Naive B cell (primary cell): ENCODE measurements at regions not wholly inside any gene's neighbourhood (a gene's known extent, or its start where the extent isn't known, plus 50 kb on each side); places are given as distances from the start of the nearest gene placed in this dataset.
"Not testable (repeated sequence)": the region's sequence is repeated elsewhere in the genome, so short reads cannot be mapped to it uniquely, and the experiment has no call there.

Experiments
- ATAC-seq, 2 donors: fragments of 150-1000 bp; cut with Tn5 transposase; 2 replicates each; pipeline ENCODE4 v1.10.0; 2021; ENCODE audit warnings: low read depth in 2 of 2, mild to moderate bottlenecking in 2 of 2, moderate library complexity in 2 of 2
- DNase-seq: peaks from one replicate; pipeline ENCODE4 v3.0.0; 2022
- H3K27ac Mint-ChIP-seq, 6 donors: one replicate each; pipeline ENCODE4 v1.8.0; 2020 to 2022; ENCODE audit warnings: mild to moderate bottlenecking in 6 of 6, mixed read lengths in 6 of 6, moderate library complexity in 5 of 6, inconsistent platforms in 2 of 6
- H3K27me3 Mint-ChIP-seq, 3 donors: one replicate each; pipeline ENCODE4 v1.8.0; 2021 to 2022; ENCODE audit warnings: mixed read lengths in 3 of 3, mild to moderate bottlenecking in 1 of 3
- H3K36me3 Mint-ChIP-seq, 2 donors: one replicate each; pipeline ENCODE4 v1.8.0; 2020 to 2022; ENCODE audit warnings: mixed read lengths in 2 of 2, inconsistent platforms in 1 of 2, mild to moderate bottlenecking in 1 of 2
- H3K4me1 Mint-ChIP-seq, 3 donors: one replicate each; pipeline ENCODE4 v1.8.0; 2020 to 2022; ENCODE audit warnings: mixed read lengths in 3 of 3, inconsistent platforms in 1 of 3, mild to moderate bottlenecking in 1 of 3, moderate library complexity in 1 of 3
- H3K4me3 Mint-ChIP-seq, 8 donors: one replicate each; pipeline ENCODE4 v1.8.0; 2020 to 2022; ENCODE audit warnings: mild to moderate bottlenecking in 8 of 8, mixed read lengths in 8 of 8, moderate library complexity in 8 of 8, inconsistent platforms in 2 of 8
- H3K9me3 Mint-ChIP-seq, 7 donors: one replicate each; pipeline ENCODE4 v1.8.0; 2020 to 2022; ENCODE audit warnings: mixed read lengths in 7 of 7, mild to moderate bottlenecking in 5 of 7, inconsistent platforms in 2 of 7, moderate library complexity in 1 of 7

GRCh38 chr17:20731131-20731530 is 151.6 kb downstream of the CDRT15L2 start:
- not testable (repeated sequence) for H3K36me3 Mint-ChIP-seq, H3K27me3 Mint-ChIP-seq, ATAC-seq, H3K9me3 Mint-ChIP-seq, H3K4me3 Mint-ChIP-seq, DNase-seq
- peaks cover 0 to 19% (median 17%) of the 10 kb centered on the region in 3 donors for H3K4me1 Mint-ChIP-seq
- peak overlapping the region in 1 of 6 donors; percentile 24 for H3K27ac Mint-ChIP-seq

- no peak for DNase-seq
- Mint-ChIP-seq H3K27me3 (peaks cover 4 to 9% (median 6%) of the 10 kb centered on the region in 3 donors), H3K27ac (no peak overlapping the region), H3K4me3 (no peak overlapping the region), H3K4me1 (peaks cover 0 to 9% (median under 1%) of the 10 kb centered on the region in 3 donors), H3K9me3 (no peaks in the 10 kb centered on the region), H3K36me3 (peaks cover 0 to 13% of the 10 kb centered on the region in 2 donors)
- ATAC-seq = no peak
These were observed 154.4 kb downstream of the CDRT15L2 start for GRCh38 chr17:20733923-20734322.

DNA sequence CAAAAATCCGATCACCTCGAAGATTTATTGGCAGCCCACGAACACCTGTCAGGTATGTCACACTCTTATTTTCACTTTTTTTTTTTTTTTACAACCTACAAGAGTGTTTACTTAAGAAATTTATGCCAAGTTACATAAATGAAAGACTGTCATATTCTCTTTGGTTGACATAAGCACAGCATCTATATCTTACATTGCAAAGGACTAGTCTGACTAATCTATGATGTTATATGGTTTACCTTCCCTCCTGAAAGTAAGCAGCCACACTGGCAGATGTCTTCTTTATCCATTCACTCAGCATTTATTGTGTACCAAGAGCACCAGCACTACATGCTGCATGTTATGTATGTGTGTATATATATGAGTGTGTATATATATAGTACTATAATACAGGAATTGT is 156.3 kb downstream of the CDRT15L2 start:
- Mint-ChIP-seq H3K9me3 (no peaks in the 10 kb centered on the region), H3K36me3 (peaks cover 0 to 13% of the 10 kb centered on the region in 2 donors), H3K4me3 (no peak overlapping the region), H3K27me3 (peaks cover 4 to 9% (median 6%) of the 10 kb centered on the region in 3 donors), H3K4me1 (peaks cover 0 to 9% (median 0%) of the 10 kb centered on the region in 3 donors), H3K27ac (no peak overlapping the region)
- ATAC-seq (no peak), DNase-seq (no peak)

- H3K4me1 Mint-ChIP-seq, H3K4me3 Mint-ChIP-seq, H3K9me3 Mint-ChIP-seq, H3K27ac Mint-ChIP-seq, ATAC-seq, H3K27me3 Mint-ChIP-seq, DNase-seq: not testable (repeated sequence)
- H3K36me3 Mint-ChIP-seq = peaks cover 0 to 13% of the 10 kb centered on the region in 2 donors
These were observed 158.1 kb downstream of the CDRT15L2 start for GRCh38 chr17:20737636-20738035.

DNA sequence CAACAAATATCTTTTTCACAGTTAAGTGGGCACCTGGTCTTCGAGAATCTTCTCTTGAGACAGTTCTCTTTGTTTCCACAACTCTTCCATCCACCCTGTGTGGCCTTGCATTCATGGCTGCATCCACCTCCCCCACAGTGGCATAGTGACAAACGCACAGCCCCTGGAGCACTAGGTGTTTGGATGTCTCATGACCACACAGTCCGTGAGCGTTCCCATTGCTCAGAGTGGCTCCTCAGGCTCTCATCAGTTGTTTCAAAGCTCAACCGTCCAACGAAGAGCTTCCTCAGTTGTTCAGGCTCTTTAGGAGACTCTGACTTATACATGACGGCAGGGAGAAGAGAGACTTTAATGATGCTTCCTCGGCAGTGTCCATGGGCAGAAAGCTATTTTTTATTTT is 191.6 kb downstream of the CDRT15L2 start:
- H3K27me3 Mint-ChIP-seq = no peaks in the 10 kb centered on the region
- DNase-seq = no peak
- peaks cover 0 to 4% (median 0%) of the 10 kb centered on the region in 7 donors for H3K9me3 Mint-ChIP-seq
- H3K36me3 Mint-ChIP-seq = peaks cover 0 to 4% of the 10 kb centered on the region in 2 donors
- H3K4me1 Mint-ChIP-seq = peaks cover 0 to 19% (median 7%) of the 10 kb centered on the region in 3 donors
- H3K27ac Mint-ChIP-seq = no peak overlapping the region
- H3K4me3 Mint-ChIP-seq = no peak overlapping the region
- ATAC-seq = no peak

DNA sequence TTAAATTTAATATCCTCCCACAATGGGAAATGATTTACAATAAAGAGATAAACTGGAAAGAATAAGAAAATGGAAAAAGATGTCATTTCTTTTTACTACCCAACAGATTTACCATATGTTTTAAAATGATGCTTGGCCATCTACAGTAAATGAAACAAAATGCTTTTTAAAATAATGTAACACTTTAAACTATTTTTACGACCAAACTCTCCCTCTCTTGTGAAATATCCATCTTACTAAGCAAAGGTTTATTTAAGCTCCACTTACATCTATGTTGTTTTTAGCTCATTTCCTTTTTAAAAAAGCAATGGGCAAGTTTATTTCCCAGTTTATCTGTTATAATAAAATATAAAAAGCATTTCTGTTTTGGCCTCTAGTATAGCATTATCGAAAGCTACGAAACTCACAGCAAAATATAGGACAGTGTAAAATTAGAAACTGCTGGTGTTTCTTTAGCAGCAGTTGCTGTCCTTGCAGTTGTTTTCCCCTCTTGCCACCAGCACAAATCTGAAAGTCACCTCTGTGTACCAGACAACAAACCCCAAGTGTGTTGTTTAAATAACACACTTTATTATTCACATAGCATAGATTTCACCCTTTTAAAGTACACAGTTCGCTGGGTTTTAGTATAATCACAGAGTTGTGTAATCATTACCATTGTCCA is 195.1 kb downstream of the CDRT15L2 start:
- DNase-seq (no peak), ATAC-seq (no peak)
- Mint-ChIP-seq H3K4me3 (no peak overlapping the region), H3K4me1 (peaks cover 4 to 24% (median 15%) of the 10 kb centered on the region in 3 donors), H3K36me3 (no peaks in the 10 kb centered on the region), H3K27ac (no peak overlapping the region), H3K27me3 (no peaks in the 10 kb centered on the region), H3K9me3 (peaks cover 0 to 27% (median 10%) of the 10 kb centered on the region in 7 donors)

DNA sequence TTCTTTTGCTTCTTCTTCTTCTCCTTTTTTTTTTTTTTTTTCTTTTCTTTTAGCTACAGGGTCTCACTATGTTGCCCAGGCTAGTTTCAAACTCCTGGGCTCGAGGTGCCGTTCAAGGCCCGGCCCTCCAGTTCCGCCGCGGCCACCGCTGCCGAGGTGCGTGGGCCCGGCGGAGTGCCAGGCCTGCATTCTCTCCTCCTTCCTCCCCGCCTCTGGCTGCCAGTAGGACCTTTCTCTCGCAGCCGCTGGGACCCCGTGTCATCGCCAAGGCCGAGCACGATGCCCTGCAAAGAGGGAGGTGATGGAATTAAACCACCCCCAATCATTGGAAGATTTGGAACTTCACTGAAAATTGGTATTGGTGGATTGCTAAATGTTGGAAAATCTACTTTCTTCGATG is 195.8 kb downstream of the CDRT15L2 start:
- Mint-ChIP-seq H3K27me3 (no peaks in the 10 kb centered on the region), H3K9me3 (peaks cover 0 to 27% (median 10%) of the 10 kb centered on the region in 7 donors), H3K4me3 (no peak overlapping the region), H3K4me1 (peaks cover 7 to 28% (median 15%) of the 10 kb centered on the region in 3 donors), H3K27ac (no peak overlapping the region), H3K36me3 (no peaks in the 10 kb centered on the region)
- DNase-seq (no peak), ATAC-seq (no peak)

DNA sequence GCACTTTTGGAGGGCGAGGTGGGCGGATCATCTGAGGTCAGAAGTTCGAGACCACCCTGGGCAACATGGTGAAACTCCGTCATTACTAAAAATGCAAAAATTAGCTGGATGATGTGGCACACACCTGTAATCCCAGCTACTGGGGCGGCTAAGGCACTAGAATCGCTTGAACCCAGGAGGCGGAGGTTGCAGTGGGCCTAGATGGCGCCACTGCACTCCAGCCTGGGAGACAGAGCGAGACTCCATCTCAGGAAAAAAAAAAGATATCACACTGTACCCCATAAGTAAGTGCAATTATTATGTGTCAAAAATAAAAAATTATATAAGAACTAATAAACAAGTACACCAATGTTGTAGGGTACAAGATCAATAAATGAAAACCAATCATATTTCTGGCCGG is 200.0 kb downstream of the CDRT15L2 start:
- peaks cover 0 to 27% (median 10%) of the 10 kb centered on the region in 7 donors for H3K9me3 Mint-ChIP-seq
- H3K27me3 Mint-ChIP-seq = peaks cover 1 to 4% (median 4%) of the 10 kb centered on the region in 3 donors
- no peak overlapping the region for H3K4me3 Mint-ChIP-seq
- H3K4me1 Mint-ChIP-seq = peaks cover 8 to 19% (median 14%) of the 10 kb centered on the region in 3 donors
- no peak for ATAC-seq
- H3K36me3 Mint-ChIP-seq = no peaks in the 10 kb centered on the region
- no peak overlapping the region for H3K27ac Mint-ChIP-seq
- DNase-seq = no peak

- Mint-ChIP-seq H3K4me3 (no peak overlapping the region), H3K36me3 (no peaks in the 10 kb centered on the region), H3K27me3 (peaks cover 4 to 20% (median 18%) of the 10 kb centered on the region in 3 donors), H3K27ac (no peak overlapping the region), H3K9me3 (peaks cover 0 to 23% (median 11%) of the 10 kb centered on the region in 7 donors), H3K4me1 (peaks cover 8 to 19% (median 14%) of the 10 kb centered on the region in 3 donors)
- no peak for DNase-seq
- ATAC-seq = no peak
These were observed 201.7 kb downstream of the CDRT15L2 start for GRCh38 chr17:20781260-20781659.

GRCh38 chr17:20781869-20782268 is 202.3 kb downstream of the CDRT15L2 start:
- H3K4me3 Mint-ChIP-seq, ATAC-seq, H3K36me3 Mint-ChIP-seq, DNase-seq: not testable (repeated sequence)
- peaks cover 8 to 19% (median 14%) of the 10 kb centered on the region in 3 donors for H3K4me1 Mint-ChIP-seq
- H3K9me3 Mint-ChIP-seq = peaks cover 0 to 17% (median 9%) of the 10 kb centered on the region in 7 donors
- peaks cover 10 to 24% (median 24%) of the 10 kb centered on the region in 3 donors for H3K27me3 Mint-ChIP-seq
- H3K27ac Mint-ChIP-seq = peak overlapping the region in 1 of 6 donors; percentile 36

GRCh38 chr17:20783091-20783490 is 203.6 kb downstream of the CDRT15L2 start:
- Mint-ChIP-seq H3K4me1 (peaks cover 8 to 19% (median 14%) of the 10 kb centered on the region in 3 donors), H3K27ac (no peak overlapping the region), H3K27me3 (peaks cover 15 to 32% (median 26%) of the 10 kb centered on the region in 3 donors), H3K4me3 (peak overlapping the region in 1 of 8 donors; percentile 24), H3K9me3 (peaks cover 0 to 14% (median 6%) of the 10 kb centered on the region in 7 donors), H3K36me3 (no peaks in the 10 kb centered on the region)
- ATAC-seq (no peak), DNase-seq (no peak)

DNA sequence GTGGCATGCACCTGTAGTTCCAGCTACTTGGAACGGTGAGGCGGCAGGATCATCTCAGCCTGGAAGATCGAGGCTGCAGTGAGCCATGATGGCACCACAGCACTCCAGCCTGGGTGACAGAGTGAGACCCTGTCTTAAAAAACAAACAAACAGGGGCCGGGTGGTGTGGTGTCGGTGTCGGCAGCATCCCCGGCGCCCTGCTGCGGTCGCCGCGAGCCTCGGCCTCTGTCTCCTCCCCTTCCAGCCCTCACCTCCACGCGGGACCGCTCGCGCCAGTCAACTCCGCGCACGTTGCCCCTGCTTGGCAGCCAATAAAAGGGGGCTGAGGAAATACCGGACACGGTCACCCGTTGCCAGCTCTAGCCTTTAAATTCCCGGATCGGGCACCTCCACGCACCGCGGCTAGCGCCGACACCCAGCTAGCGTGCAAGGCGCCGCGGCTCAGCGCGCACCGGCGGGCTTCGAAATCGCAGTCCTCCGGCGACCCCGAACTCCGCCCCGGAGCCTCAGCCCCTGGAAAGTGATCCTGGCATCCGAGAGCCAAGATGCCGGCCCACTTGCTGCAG is 204.7 kb downstream of the CDRT15L2 start:
- peak overlapping the region in 2 of 8 donors; percentile 16 to 35 for H3K4me3 Mint-ChIP-seq
- H3K27me3 Mint-ChIP-seq = peaks cover 21 to 32% (median 30%) of the 10 kb centered on the region in 3 donors
- DNase-seq (no peak), ATAC-seq (peak; percentile 50 to 58)
- H3K4me1 Mint-ChIP-seq = peaks cover 3 to 8% (median 7%) of the 10 kb centered on the region in 3 donors
- H3K27ac Mint-ChIP-seq = peak overlapping the region in 1 of 6 donors; percentile 30
- no peaks in the 10 kb centered on the region for H3K36me3 Mint-ChIP-seq
- H3K9me3 Mint-ChIP-seq = peaks cover 0 to 3% (median 0%) of the 10 kb centered on the region in 7 donors

DNA sequence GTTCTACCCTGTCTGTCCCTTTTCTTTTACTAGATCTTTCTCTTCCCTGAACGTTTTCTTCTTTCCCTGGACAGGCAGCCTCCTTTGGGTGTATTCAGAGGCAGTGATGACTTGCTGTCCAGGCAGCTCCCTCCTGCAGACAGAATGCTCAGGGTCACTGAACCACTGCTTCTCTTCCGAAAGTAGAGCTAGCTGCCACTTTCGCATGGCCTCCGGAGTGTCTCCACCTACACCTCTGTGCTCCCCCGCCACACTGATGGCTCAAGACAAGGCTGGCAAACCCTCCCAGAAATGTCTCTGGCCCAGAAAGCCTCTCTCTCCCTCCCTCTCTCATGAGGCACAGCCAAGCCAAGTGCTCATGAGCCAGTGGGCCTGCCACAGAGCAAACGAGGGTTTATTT is 207.8 kb downstream of the CDRT15L2 start:
- DNase-seq (no peak), ATAC-seq (no peak)
- Mint-ChIP-seq H3K36me3 (no peaks in the 10 kb centered on the region), H3K4me1 (peaks cover 0 to 7% (median 0%) of the 10 kb centered on the region in 3 donors), H3K27ac (no peak overlapping the region), H3K4me3 (no peak overlapping the region), H3K27me3 (peaks cover 21 to 32% (median 30%) of the 10 kb centered on the region in 3 donors), H3K9me3 (peaks cover 0 to 2% (median 0%) of the 10 kb centered on the region in 7 donors)

GRCh38 chr17:20791626-20792025 is 212.1 kb downstream of the CDRT15L2 start:
- peaks cover 9 to 14% (median 10%) of the 10 kb centered on the region in 3 donors for H3K27me3 Mint-ChIP-seq
- ATAC-seq (no peak), DNase-seq (no peak)
- no peak overlapping the region for H3K4me3 Mint-ChIP-seq
- no peak overlapping the region for H3K27ac Mint-ChIP-seq
- H3K4me1 Mint-ChIP-seq = no peaks in the 10 kb centered on the region
- H3K36me3 Mint-ChIP-seq = no peaks in the 10 kb centered on the region
- H3K9me3 Mint-ChIP-seq = no peaks in the 10 kb centered on the region
